ENCODE measurements at regions not wholly inside any gene's neighbourhood (a gene's known extent, or its start where the extent isn't known, plus 50 kb on each side); places are given as distances from the start of the nearest gene placed in this dataset.

GRCh38 chr9:120214332-120214731, 365.6 kb downstream of the CDK5RAP2 start:
- WGBS, 2 donors = 76 to 78% methylated on average over 11 of the region's 11 CpGs
- intact Hi-C loops (cut with DNase I) = no loop called here
- H3K9me3 ChIP-seq (ENCODE audit: control insufficient read depth, low read length) = no peaks in the 10 kb centered on the region

DNA sequence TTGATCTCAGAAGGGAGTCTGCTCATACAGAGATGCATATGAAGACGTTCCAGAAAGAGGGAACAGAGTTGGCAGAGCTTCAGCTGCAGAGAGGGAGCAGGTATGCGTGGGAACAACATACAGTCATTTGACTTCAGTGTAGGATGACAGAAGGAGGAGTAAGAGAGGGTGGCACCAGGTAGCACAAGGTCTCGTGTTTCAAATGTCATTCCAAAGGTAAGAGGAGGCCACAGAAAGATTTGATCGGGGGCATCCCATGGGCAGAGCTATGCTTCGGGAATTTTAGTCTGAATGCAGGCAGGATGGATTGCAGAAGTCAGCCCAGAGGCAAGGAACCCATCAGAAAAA, 367.1 kb downstream of the CDK5RAP2 start:
- intact Hi-C loops (cut with DNase I) = no loop called here
- Histone ChIP-seq H3K27me3 (ENCODE audit: control insufficient read depth in 1 of 2, insufficient read depth in 2 of 2, low read length in 1 of 2) (no peaks in the 10 kb centered on the region), H3K27ac (ENCODE audit: low read depth in 1 of 2, low read length in 2 of 2) (no peak overlapping the region), H3K4me3 (ENCODE audit: low read length in 2 of 2) (no peak overlapping the region), H3K9me3 (ENCODE audit: control insufficient read depth, low read length) (no peaks in the 10 kb centered on the region), H3K36me3 (ENCODE audit: control insufficient read depth in 1 of 2, insufficient read depth in 2 of 2, low read length in 1 of 2) (no peaks in the 10 kb centered on the region), H3K4me1 (ENCODE audit: control insufficient read depth in 1 of 2, insufficient read depth in 2 of 2, low read length in 2 of 2) (no peaks in the 10 kb centered on the region)
- no peak for DNase-seq
- WGBS, 2 donors = 68% methylated on average over 5 of the region's 5 CpGs
- no peak for ATAC-seq (ENCODE audit: low FRiP score)

More at GRCh38 chr9:120214332-120214731, 365.6 kb downstream of the CDK5RAP2 start:
- Histone ChIP-seq H3K27ac (ENCODE audit: low read depth in 1 of 2, low read length in 2 of 2) (no peak overlapping the region), H3K27me3 (ENCODE audit: control insufficient read depth in 1 of 2, insufficient read depth in 2 of 2, low read length in 1 of 2) (no peaks in the 10 kb centered on the region), H3K4me1 (ENCODE audit: control insufficient read depth in 1 of 2, insufficient read depth in 2 of 2, low read length in 2 of 2) (no peaks in the 10 kb centered on the region), H3K4me3 (ENCODE audit: low read length in 2 of 2) (no peak overlapping the region), H3K36me3 (ENCODE audit: control insufficient read depth in 1 of 2, insufficient read depth in 2 of 2, low read length in 1 of 2) (no peaks in the 10 kb centered on the region)
- no peak for DNase-seq
- ATAC-seq (ENCODE audit: low FRiP score) = no peak

- no peak for DNase-seq
- no peak overlapping the region for H3K27ac ChIP-seq (ENCODE audit: low read depth in 1 of 2, low read length in 2 of 2)
- 20 to 21% methylated on average over 2 of the region's 2 CpGs for WGBS, 2 donors
- no peaks in the 10 kb centered on the region for H3K9me3 ChIP-seq (ENCODE audit: control insufficient read depth, low read length)
- H3K36me3 ChIP-seq (ENCODE audit: control insufficient read depth in 1 of 2, insufficient read depth in 2 of 2, low read length in 1 of 2) = no peaks in the 10 kb centered on the region
- intact Hi-C loops (cut with DNase I) = no loop called here
- H3K4me1 ChIP-seq (ENCODE audit: control insufficient read depth in 1 of 2, insufficient read depth in 2 of 2, low read length in 2 of 2) = no peaks in the 10 kb centered on the region
- ATAC-seq (ENCODE audit: low FRiP score) = no peak
- H3K27me3 ChIP-seq (ENCODE audit: control insufficient read depth in 1 of 2, insufficient read depth in 2 of 2, low read length in 1 of 2) = no peaks in the 10 kb centered on the region
- no peak overlapping the region for H3K4me3 ChIP-seq (ENCODE audit: low read length in 2 of 2)
Observed at GRCh38 chr9:120212153-120212852, 367.7 kb downstream of the CDK5RAP2 start.

- no peak for DNase-seq
- WGBS, 2 donors = 68 to 72% methylated on average over 4 of the region's 4 CpGs
Observed at GRCh38 chr9:120210274-120210673, 369.7 kb downstream of the CDK5RAP2 start.

GRCh38 chr9:120202856-120203654, 376.9 kb downstream of the CDK5RAP2 start:
- WGBS, 2 donors = 48 to 60% methylated on average over 11 of the region's 11 CpGs
- Histone ChIP-seq H3K4me3 (ENCODE audit: low read length in 2 of 2) (no peak overlapping the region), H3K9me3 (ENCODE audit: control insufficient read depth, low read length) (no peaks in the 10 kb centered on the region), H3K36me3 (ENCODE audit: control insufficient read depth in 1 of 2, insufficient read depth in 2 of 2, low read length in 1 of 2) (no peaks in the 10 kb centered on the region), H3K27ac (ENCODE audit: low read depth in 1 of 2, low read length in 2 of 2) (no peak overlapping the region), H3K4me1 (ENCODE audit: control insufficient read depth in 1 of 2, insufficient read depth in 2 of 2, low read length in 2 of 2) (no peaks in the 10 kb centered on the region), H3K27me3 (ENCODE audit: control insufficient read depth in 1 of 2, insufficient read depth in 2 of 2, low read length in 1 of 2) (no peaks in the 10 kb centered on the region)
- intact Hi-C loops (cut with DNase I) = no loop called here
- ATAC-seq (ENCODE audit: low FRiP score) (no peak), DNase-seq (no peak)

More at GRCh38 chr9:120210274-120210673, 369.7 kb downstream of the CDK5RAP2 start:
- intact Hi-C loops (cut with DNase I) = no loop called here
- no peak for ATAC-seq (ENCODE audit: low FRiP score)
- Histone ChIP-seq H3K4me3 (ENCODE audit: low read length in 2 of 2) (no peak overlapping the region), H3K27ac (ENCODE audit: low read depth in 1 of 2, low read length in 2 of 2) (no peak overlapping the region), H3K36me3 (ENCODE audit: control insufficient read depth in 1 of 2, insufficient read depth in 2 of 2, low read length in 1 of 2) (no peaks in the 10 kb centered on the region), H3K4me1 (ENCODE audit: control insufficient read depth in 1 of 2, insufficient read depth in 2 of 2, low read length in 2 of 2) (no peaks in the 10 kb centered on the region), H3K27me3 (ENCODE audit: control insufficient read depth in 1 of 2, insufficient read depth in 2 of 2, low read length in 1 of 2) (no peaks in the 10 kb centered on the region), H3K9me3 (ENCODE audit: control insufficient read depth, low read length) (no peaks in the 10 kb centered on the region)

DNA sequence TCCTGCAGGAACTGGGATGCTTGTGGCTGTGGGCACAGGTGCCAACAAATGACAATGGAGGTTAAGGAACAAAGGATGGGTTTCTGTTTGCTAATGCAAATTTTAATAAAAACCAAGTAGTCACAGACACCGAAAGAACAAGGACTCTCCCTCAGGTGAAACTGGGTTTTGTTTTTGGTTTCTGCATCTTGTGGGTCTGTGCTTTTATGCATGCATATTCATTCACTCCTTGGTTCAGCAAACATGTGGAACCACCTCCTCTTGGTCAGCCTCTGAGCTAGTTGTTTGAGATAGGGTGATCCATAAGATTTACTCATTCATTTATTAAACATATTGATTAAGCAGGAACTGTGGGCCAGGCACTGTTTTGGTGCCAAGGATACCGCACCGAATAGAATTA, 381.9 kb downstream of the CDK5RAP2 start:
- Histone ChIP-seq H3K4me3 (ENCODE audit: low read length in 2 of 2) (no peak overlapping the region), H3K36me3 (ENCODE audit: control insufficient read depth in 1 of 2, insufficient read depth in 2 of 2, low read length in 1 of 2) (no peaks in the 10 kb centered on the region), H3K9me3 (ENCODE audit: control insufficient read depth, low read length) (no peaks in the 10 kb centered on the region), H3K27ac (ENCODE audit: low read depth in 1 of 2, low read length in 2 of 2) (no peak overlapping the region), H3K4me1 (ENCODE audit: control insufficient read depth in 1 of 2, insufficient read depth in 2 of 2, low read length in 2 of 2) (no peaks in the 10 kb centered on the region), H3K27me3 (ENCODE audit: control insufficient read depth in 1 of 2, insufficient read depth in 2 of 2, low read length in 1 of 2) (no peaks in the 10 kb centered on the region)
- DNase-seq = no peak
- no peak for ATAC-seq (ENCODE audit: low FRiP score)
- intact Hi-C loops (cut with DNase I) = no loop called here
- WGBS, 2 donors = 81 to 82% methylated on average over 3 of the region's 3 CpGs

DNA sequence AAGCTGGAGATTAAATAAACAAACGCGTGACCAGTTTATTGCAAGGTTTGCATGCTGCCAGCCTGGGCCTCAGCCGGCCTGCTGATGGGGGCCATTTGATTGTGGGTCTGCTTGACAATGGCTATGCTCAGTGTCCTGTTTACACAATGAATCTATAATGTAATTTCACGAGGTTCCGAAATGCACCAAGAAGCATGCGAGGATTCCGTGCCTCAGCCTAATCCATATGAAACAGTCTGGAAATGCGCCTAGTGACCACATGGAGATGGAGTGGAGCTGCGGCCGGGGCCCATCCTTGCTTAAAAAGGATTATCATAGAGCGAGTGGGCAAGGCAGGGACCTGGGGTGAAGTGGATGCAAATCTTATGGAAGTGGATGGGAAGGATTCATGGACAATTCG, 382.4 kb downstream of the CDK5RAP2 start:
- Histone ChIP-seq H3K36me3 (ENCODE audit: control insufficient read depth in 1 of 2, insufficient read depth in 2 of 2, low read length in 1 of 2) (no peaks in the 10 kb centered on the region), H3K9me3 (ENCODE audit: control insufficient read depth, low read length) (no peaks in the 10 kb centered on the region), H3K4me3 (ENCODE audit: low read length in 2 of 2) (no peak overlapping the region), H3K27me3 (ENCODE audit: control insufficient read depth in 1 of 2, insufficient read depth in 2 of 2, low read length in 1 of 2) (no peaks in the 10 kb centered on the region), H3K27ac (ENCODE audit: low read depth in 1 of 2, low read length in 2 of 2) (no peak overlapping the region), H3K4me1 (ENCODE audit: control insufficient read depth in 1 of 2, insufficient read depth in 2 of 2, low read length in 2 of 2) (no peaks in the 10 kb centered on the region)
- WGBS, 2 donors = 75 to 83% methylated on average over 12 of the region's 12 CpGs
- DNase-seq (no peak), ATAC-seq (ENCODE audit: low FRiP score) (no peak)
- intact Hi-C loops (cut with DNase I) = no loop called here

DNA sequence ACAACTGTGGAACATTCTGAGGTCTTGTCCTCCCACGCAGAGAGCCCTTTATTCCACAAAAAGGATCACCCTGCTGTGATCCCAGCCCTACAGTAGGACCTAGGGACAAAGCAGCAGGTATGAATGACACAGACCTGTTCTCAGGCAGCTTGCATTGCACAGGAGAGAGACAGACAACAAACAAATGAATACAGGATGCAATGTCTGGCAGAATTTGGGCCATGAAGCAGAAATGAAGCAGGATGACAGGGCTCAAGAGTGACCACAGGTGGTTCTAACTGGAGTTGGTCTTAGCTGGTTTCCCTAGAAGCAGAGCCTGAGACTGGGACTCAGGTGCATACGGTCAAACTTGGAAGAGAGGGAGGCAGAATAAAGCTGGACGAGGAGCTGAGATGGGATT, 388.8 kb downstream of the CDK5RAP2 start:
- H3K36me3 ChIP-seq (ENCODE audit: control insufficient read depth in 1 of 2, insufficient read depth in 2 of 2, low read length in 1 of 2) = no peaks in the 10 kb centered on the region
- WGBS, 2 donors = 78 to 89% methylated on average over 3 of the region's 3 CpGs
- no peak for ATAC-seq (ENCODE audit: low FRiP score)
- no peak overlapping the region for H3K27ac ChIP-seq (ENCODE audit: low read depth in 1 of 2, low read length in 2 of 2)
- no peaks in the 10 kb centered on the region for H3K27me3 ChIP-seq (ENCODE audit: control insufficient read depth in 1 of 2, insufficient read depth in 2 of 2, low read length in 1 of 2)
- DNase-seq = no peak
- H3K4me1 ChIP-seq (ENCODE audit: control insufficient read depth in 1 of 2, insufficient read depth in 2 of 2, low read length in 2 of 2) = no peaks in the 10 kb centered on the region
- H3K4me3 ChIP-seq (ENCODE audit: low read length in 2 of 2) = no peak overlapping the region
- peaks cover under 1% of the 10 kb centered on the region for H3K9me3 ChIP-seq (ENCODE audit: control insufficient read depth, low read length)
- intact Hi-C loops (cut with DNase I) = no loop called here

GRCh38 chr9:120187758-120188157, 392.2 kb downstream of the CDK5RAP2 start:
- peaks cover 5% of the 10 kb centered on the region for H3K9me3 ChIP-seq (ENCODE audit: control insufficient read depth, low read length)
- no peaks in the 10 kb centered on the region for H3K36me3 ChIP-seq (ENCODE audit: control insufficient read depth in 1 of 2, insufficient read depth in 2 of 2, low read length in 1 of 2)
- no peaks in the 10 kb centered on the region for H3K4me1 ChIP-seq (ENCODE audit: control insufficient read depth in 1 of 2, insufficient read depth in 2 of 2, low read length in 2 of 2)
- DNase-seq (no peak), ATAC-seq (ENCODE audit: low FRiP score) (no peak)
- WGBS, 2 donors = 52 to 60% methylated on average over 8 of the region's 8 CpGs
- H3K27ac ChIP-seq (ENCODE audit: low read depth in 1 of 2, low read length in 2 of 2) = no peak overlapping the region
- intact Hi-C loops (cut with DNase I) = no loop called here
- no peak overlapping the region for H3K4me3 ChIP-seq (ENCODE audit: low read length in 2 of 2)
- H3K27me3 ChIP-seq (ENCODE audit: control insufficient read depth in 1 of 2, insufficient read depth in 2 of 2, low read length in 1 of 2) = no peaks in the 10 kb centered on the region
